Loucy (cell line): ENCODE measurements at regions not wholly inside any gene's neighbourhood (a gene's known extent, or its start where the extent isn't known, plus 50 kb on each side); places are given as distances from the start of the nearest gene placed in this dataset.

ENCODE experiments used
- CTCF ChIP-seq: fragments of 200-600 bp; sonication (generic); conservative IDR thresholded peaks from 2 replicates; pipeline ENCODE4 v1.5.1; 2014; ENCODE audit warnings: mild to moderate bottlenecking, antibody characterized with exemption, low read length
- EZH2phosphoT487 ChIP-seq: fragments of 200-600 bp; IDR thresholded peaks from 2 replicates; pipeline ENCODE4 v1.6.1; 2018; ENCODE audit warnings: antibody characterized with exemption, mild to moderate bottlenecking, moderate library complexity, borderline replicate concordance

GRCh38 chr7:51647486-51647885, 330.9 kb upstream of the COBL start:
- TF ChIP-seq CTCF: no peak
- no peak for TF ChIP-seq EZH2phosphoT487
